Body of pancreas (tissue), 4 donors: ENCODE measurements at regions not wholly inside any gene's neighbourhood (a gene's known extent, or its start where the extent isn't known, plus 50 kb on each side); places are given as distances from the start of the nearest gene placed in this dataset.

Experiments
- CTCF ChIP-seq, 7 experiments: fragments of 450-650 bp in 4 of 7; fragments of 200-600 bp in 3 of 7; sonication (generic) in 3 of 7; IDR thresholded peaks; one replicate each; pipeline ENCODE4 v1.5.1; 2016 to 2019; ENCODE audit warnings: antibody characterized with exemption in 7 of 7
- POLR2A ChIP-seq, 3 donors: fragments of 450-650 bp; IDR thresholded peaks; one replicate each; pipeline ENCODE4 v1.6.1; 2016; ENCODE audit warnings: antibody characterized with exemption in 3 of 3, mild to moderate bottlenecking in 2 of 3

- no peak for TF ChIP-seq CTCF (IDR thresholded peaks at IDR 0.05)
- TF ChIP-seq POLR2A (IDR thresholded peaks at IDR 0.05), result no peak
These were observed 342.0 kb upstream of the ACVR2A start for GRCh38 chr2:147502711-147503290.
